GM20000 (cell line): ENCODE measurements at regions not wholly inside any gene's neighbourhood (a gene's known extent, or its start where the extent isn't known, plus 50 kb on each side); places are given as distances from the start of the nearest gene placed in this dataset.
A peak's percentile ranks its signal among the peaks of the same experiment; 100 is the strongest.
"Not testable (repeated sequence)": the region's sequence is repeated elsewhere in the genome, so short reads cannot be mapped to it uniquely, and the experiment has no call there.

Experiments used
- DNase-seq: peaks from one replicate; pipeline ENCODE4 v3.0.0; 2012; ENCODE audit warnings: low spot score
- CTCF ChIP-seq: IDR thresholded peaks from 2 replicates; pipeline ENCODE4 v1.5.1; 2012; ENCODE audit warnings: mild to moderate bottlenecking, control low read depth; ENCODE audit errors: extremely low read depth, missing control alignments

GRCh38 chr5:18292146-18292545 lies 657.9 kb downstream of the TAF11L14 start:
- DNase-seq = no peak
- no peak for TF ChIP-seq CTCF

GRCh38 chr5:18295696-18296095 lies 661.4 kb downstream of the TAF11L14 start:
- DNase-seq = not testable (repeated sequence)

- TF ChIP-seq CTCF = no peak
- DNase-seq = no peak
These were observed 664.9 kb downstream of the TAF11L14 start for GRCh38 chr5:18299166-18299565.

- DNase-seq = peak; percentile 58
- peak; percentile 66 for TF ChIP-seq CTCF
These were observed 671.1 kb downstream of the TAF11L14 start for GRCh38 chr5:18305288-18305924.

- TF ChIP-seq CTCF = no peak
- DNase-seq = no peak
These were observed 677.0 kb downstream of the TAF11L14 start for GRCh38 chr5:18311266-18311665.

GRCh38 chr5:18312016-18312415 lies 677.8 kb downstream of the TAF11L14 start:
- TF ChIP-seq CTCF = no peak
- no peak for DNase-seq

- TF ChIP-seq CTCF = no peak
- peak; percentile 39 for DNase-seq
These were observed 680.0 kb downstream of the TAF11L14 start for GRCh38 chr5:18314192-18314778.
